ENCODE measurements at regions not wholly inside any gene's neighbourhood (a gene's known extent, or its start where the extent isn't known, plus 50 kb on each side); places are given as distances from the start of the nearest gene placed in this dataset.

DNA sequence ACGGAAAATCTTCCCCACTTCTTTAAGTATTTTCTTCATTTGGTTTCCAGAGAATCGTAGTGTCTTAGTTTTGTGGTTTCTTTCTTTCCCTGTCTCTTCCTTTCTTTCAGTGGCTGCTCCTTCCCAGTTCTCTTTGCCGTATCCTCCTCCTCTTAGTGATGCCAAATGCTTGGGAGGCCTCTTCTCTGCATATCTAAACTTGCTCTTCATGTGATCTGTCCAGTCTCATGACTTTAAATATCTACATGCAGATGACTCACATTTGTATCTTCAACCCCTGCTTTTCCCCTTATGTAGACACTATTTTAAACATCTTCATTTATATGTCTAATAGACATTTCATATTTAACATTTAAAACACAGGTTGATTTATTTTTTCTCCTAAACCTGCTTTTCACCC, 149.2 kb downstream of the PTCSC3 start:
- Histone ChIP-seq H3K36me3 (no peaks in the 10 kb centered on the region), H3K4me3 (no peak overlapping the region), H3K27me3 (no peaks in the 10 kb centered on the region), H3K9me3 (no peaks in the 10 kb centered on the region), H3K4me1 (no peaks in the 10 kb centered on the region), H3K27ac (no peak overlapping the region)
- WGBS, 2 donors, result 58 to 72% methylated on average over 3 of the region's 3 CpGs
- DNase-seq (no peak), ATAC-seq (no peak), FAIRE-seq (no peak)
- TF ChIP-seq, protein P1, sequence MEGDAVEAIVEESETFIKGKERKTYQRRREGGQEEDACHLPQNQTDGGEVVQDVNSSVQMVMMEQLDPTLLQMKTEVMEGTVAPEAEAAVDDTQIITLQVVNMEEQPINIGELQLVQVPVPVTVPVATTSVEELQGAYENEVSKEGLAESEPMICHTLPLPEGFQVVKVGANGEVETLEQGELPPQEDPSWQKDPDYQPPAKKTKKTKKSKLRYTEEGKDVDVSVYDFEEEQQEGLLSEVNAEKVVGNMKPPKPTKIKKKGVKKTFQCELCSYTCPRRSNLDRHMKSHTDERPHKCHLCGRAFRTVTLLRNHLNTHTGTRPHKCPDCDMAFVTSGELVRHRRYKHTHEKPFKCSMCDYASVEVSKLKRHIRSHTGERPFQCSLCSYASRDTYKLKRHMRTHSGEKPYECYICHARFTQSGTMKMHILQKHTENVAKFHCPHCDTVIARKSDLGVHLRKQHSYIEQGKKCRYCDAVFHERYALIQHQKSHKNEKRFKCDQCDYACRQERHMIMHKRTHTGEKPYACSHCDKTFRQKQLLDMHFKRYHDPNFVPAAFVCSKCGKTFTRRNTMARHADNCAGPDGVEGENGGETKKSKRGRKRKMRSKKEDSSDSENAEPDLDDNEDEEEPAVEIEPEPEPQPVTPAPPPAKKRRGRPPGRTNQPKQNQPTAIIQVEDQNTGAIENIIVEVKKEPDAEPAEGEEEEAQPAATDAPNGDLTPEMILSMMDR (IDR thresholded peaks at IDR 0.05), result no peak
- intact Hi-C loops (cut with DNase I), result no loop called here

DNA sequence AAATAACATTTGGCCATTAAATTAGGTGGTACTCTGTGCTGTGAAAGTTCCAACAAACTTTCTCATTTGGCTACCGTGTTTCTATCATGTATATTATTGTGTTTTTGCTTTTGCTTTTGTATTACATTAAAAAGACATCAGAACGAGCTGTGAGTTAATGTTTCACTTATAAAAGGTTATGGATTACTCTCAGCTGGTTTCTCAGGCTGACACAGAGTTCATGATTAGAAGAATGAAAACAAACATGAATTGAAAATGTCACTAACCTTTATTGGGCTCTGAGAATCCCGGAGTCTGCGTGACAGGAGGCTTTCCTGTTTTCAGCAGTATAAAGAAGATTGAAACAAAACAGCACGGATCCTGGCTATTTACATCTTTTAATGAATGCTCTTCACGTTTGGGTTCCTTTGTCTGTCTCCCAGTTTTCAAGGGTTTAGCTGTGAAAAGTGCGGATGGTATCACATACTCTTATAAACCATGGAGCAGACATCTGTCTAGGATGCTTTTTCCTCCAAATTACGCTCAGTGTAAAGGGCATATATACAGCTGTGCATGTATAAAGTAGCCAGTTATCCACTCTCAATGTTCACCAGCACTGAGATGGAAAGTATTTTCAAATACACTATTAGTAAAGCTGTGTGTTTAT, 153.6 kb downstream of the PTCSC3 start:
- no peaks in the 10 kb centered on the region for H3K9me3 ChIP-seq
- ATAC-seq (no peak), FAIRE-seq (no peak), DNase-seq (no peak)
- intact Hi-C loops (cut with DNase I), result no loop called here
- H3K27ac ChIP-seq, result no peak overlapping the region
- H3K4me1 ChIP-seq, result no peaks in the 10 kb centered on the region
- no peaks in the 10 kb centered on the region for H3K36me3 ChIP-seq
- H3K27me3 ChIP-seq, result no peaks in the 10 kb centered on the region
- 17 to 22% methylated on average over 8 of the region's 8 CpGs for WGBS, 2 donors
- no peak overlapping the region for H3K4me3 ChIP-seq
- TF ChIP-seq, protein P1 (IDR thresholded peaks at IDR 0.05), result no peak

DNA sequence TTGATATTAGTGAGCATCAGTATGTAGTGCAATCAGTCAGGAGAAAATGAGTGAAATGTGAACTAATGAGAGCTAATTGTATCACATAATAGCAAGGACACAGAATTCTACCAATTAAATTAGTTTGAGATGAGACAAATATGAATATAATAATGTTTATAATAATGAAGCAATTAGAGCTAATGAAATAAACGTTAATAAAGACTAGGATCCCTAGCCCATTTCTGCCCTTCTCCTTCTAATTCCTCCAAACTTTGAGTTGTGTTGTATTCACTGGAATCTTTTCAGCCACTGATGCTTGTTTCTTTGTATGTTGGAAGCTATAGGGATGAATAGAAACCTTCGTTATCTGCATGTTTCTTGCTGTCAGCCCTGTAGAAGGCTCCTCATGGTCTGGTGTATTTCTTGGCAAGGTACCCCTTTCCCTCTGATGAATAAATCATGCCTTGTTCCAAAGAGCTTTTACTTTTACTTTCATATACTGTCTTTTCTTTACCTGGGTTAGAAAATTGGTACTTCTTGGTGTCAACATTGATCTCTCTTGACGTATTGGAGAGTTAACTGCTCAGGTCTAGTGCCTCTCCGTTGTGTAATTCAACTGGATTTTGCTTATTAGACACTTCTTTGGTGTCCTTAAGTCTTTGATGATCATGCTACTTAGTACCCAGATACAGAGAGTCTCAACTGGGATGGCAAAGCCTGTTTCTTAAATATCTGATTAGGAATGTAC, 154.8 kb downstream of the PTCSC3 start:
- no peaks in the 10 kb centered on the region for H3K36me3 ChIP-seq
- H3K4me1 ChIP-seq, result no peaks in the 10 kb centered on the region
- H3K27ac ChIP-seq, result no peak overlapping the region
- 44 to 54% methylated on average over 4 of the region's 4 CpGs for WGBS, 2 donors
- no peaks in the 10 kb centered on the region for H3K27me3 ChIP-seq
- DNase-seq (no peak), ATAC-seq (no peak), FAIRE-seq (no peak)
- no peak overlapping the region for H3K4me3 ChIP-seq
- intact Hi-C loops (cut with DNase I), result no loop called here
- TF ChIP-seq, protein P1 (IDR thresholded peaks at IDR 0.05), result no peak
- H3K9me3 ChIP-seq, result no peaks in the 10 kb centered on the region

DNA sequence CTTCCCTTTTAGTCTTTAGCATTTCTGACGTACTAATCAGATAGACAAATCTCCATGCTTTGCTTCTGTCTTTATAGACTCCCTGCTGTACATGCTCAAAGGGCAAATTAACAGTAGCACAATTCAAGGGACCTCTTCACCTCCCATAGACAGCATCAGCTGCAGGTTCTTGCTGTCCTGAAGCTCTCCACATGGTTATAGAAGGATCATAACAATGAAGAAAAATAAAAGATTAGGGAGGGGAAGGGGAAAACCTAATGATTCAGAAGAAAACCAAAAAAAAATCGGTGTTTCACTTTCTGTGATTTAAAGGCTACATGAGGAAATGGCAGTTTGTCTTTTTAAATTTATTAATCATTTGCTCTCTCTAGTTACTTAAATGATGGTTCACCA, 155.5 kb downstream of the PTCSC3 start:
- DNase-seq, result no peak
- Histone ChIP-seq H3K36me3 (no peaks in the 10 kb centered on the region), H3K9me3 (no peaks in the 10 kb centered on the region), H3K27ac (no peak overlapping the region), H3K4me3 (no peak overlapping the region), H3K4me1 (no peaks in the 10 kb centered on the region), H3K27me3 (no peaks in the 10 kb centered on the region)
- no peak for FAIRE-seq
- ATAC-seq, result no peak
- intact Hi-C loops (cut with DNase I), result no loop called here
- WGBS, 2 donors, result 45 to 68% methylated on average over 2 of the region's 2 CpGs
- TF ChIP-seq, protein P1 (IDR thresholded peaks at IDR 0.05), result no peak
